ENCODE measurements at regions not wholly inside any gene's neighbourhood (a gene's known extent, or its start where the extent isn't known, plus 50 kb on each side); places are given as distances from the start of the nearest gene placed in this dataset.

- TF ChIP-seq, protein P1, sequence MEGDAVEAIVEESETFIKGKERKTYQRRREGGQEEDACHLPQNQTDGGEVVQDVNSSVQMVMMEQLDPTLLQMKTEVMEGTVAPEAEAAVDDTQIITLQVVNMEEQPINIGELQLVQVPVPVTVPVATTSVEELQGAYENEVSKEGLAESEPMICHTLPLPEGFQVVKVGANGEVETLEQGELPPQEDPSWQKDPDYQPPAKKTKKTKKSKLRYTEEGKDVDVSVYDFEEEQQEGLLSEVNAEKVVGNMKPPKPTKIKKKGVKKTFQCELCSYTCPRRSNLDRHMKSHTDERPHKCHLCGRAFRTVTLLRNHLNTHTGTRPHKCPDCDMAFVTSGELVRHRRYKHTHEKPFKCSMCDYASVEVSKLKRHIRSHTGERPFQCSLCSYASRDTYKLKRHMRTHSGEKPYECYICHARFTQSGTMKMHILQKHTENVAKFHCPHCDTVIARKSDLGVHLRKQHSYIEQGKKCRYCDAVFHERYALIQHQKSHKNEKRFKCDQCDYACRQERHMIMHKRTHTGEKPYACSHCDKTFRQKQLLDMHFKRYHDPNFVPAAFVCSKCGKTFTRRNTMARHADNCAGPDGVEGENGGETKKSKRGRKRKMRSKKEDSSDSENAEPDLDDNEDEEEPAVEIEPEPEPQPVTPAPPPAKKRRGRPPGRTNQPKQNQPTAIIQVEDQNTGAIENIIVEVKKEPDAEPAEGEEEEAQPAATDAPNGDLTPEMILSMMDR (IDR thresholded peaks at IDR 0.05; ENCODE audit: low read depth, low read length, missing control alignments) = no peak
- H3K36me3 ChIP-seq (replicated peaks) = no peaks in the 10 kb centered on the region
- DNase-seq = no peak
- H3K27ac ChIP-seq = no peak overlapping the region
- no peaks in the 10 kb centered on the region for H3K27me3 ChIP-seq (replicated peaks)
- H3K4me3 ChIP-seq (ENCODE audit: low read depth, low read length) = no peak overlapping the region
- in situ Hi-C loops (cut with HindIII; ENCODE audit: low pct_ligation_motif_present, low sequenced_read_pairs) = no loop called here
These were observed 1032.5 kb upstream of the LRRN3 start for GRCh38 chr7:110058401-110058800.

DNA sequence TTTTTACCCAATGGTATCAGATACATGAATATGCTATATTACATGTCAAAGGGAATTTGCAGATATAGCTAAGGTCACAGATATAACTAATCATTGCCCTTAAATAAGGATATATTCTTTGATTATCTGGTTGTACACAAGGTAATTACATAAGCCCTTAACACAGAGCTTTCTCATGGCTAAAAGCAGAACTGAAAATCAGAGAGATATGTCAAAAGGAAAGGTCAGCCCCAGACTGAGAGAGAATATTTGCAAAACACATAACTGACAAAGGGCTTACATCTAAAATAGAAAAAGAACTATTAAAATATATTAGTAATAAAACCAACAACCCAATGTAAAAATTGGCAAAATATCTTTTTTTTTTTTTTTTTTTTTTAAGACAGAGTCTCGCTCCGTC is 1029.5 kb upstream of the LRRN3 start:
- no peaks in the 10 kb centered on the region for H3K27me3 ChIP-seq (replicated peaks)
- TF ChIP-seq, protein P1 (IDR thresholded peaks at IDR 0.05; ENCODE audit: low read depth, low read length, missing control alignments) = no peak
- no peak for DNase-seq
- H3K36me3 ChIP-seq (replicated peaks) = no peaks in the 10 kb centered on the region
- no peak overlapping the region for H3K4me3 ChIP-seq (ENCODE audit: low read depth, low read length)
- in situ Hi-C loops (cut with HindIII; ENCODE audit: low pct_ligation_motif_present, low sequenced_read_pairs) = no loop called here
- H3K27ac ChIP-seq = no peak overlapping the region

- in situ Hi-C loops (cut with HindIII; ENCODE audit: low pct_ligation_motif_present, low sequenced_read_pairs) = no loop called here
- TF ChIP-seq, protein P1 (IDR thresholded peaks at IDR 0.05; ENCODE audit: low read depth, low read length, missing control alignments) = no peak
- Histone ChIP-seq H3K4me3 (ENCODE audit: low read depth, low read length) (no peak overlapping the region), H3K27me3 (replicated peaks) (no peaks in the 10 kb centered on the region), H3K36me3 (replicated peaks) (no peaks in the 10 kb centered on the region), H3K27ac (no peak overlapping the region)
- DNase-seq = no peak
These were observed 1025.8 kb upstream of the LRRN3 start for GRCh38 chr7:110065121-110065520.

DNA sequence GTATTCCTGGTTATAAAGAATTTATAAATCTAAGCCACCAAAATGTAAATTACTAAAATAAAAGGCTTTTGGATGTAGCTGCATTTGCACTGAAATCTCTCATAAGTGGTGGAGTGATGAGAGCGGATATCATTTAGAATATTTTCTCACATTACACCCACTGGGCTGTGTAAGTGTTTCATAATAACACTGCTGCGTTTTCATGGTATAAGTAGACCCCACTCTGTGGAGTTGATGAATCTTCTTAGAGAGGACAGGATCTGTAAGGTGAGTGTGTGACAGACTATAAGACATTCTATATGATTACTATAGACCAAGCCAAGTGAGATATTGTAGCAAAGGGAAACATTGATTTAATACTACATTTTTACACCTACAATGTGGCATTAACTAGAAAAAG is 1024.1 kb upstream of the LRRN3 start:
- in situ Hi-C loops (cut with HindIII; ENCODE audit: low pct_ligation_motif_present, low sequenced_read_pairs) = no loop called here
- no peaks in the 10 kb centered on the region for H3K27me3 ChIP-seq (replicated peaks)
- no peak overlapping the region for H3K4me3 ChIP-seq (ENCODE audit: low read depth, low read length)
- TF ChIP-seq, protein P1 (IDR thresholded peaks at IDR 0.05; ENCODE audit: low read depth, low read length, missing control alignments) = no peak
- DNase-seq = no peak
- H3K36me3 ChIP-seq (replicated peaks) = no peaks in the 10 kb centered on the region
- H3K27ac ChIP-seq = no peak overlapping the region

- no peak overlapping the region for H3K4me3 ChIP-seq (ENCODE audit: low read depth, low read length)
- H3K27me3 ChIP-seq (replicated peaks) = no peaks in the 10 kb centered on the region
- in situ Hi-C loops (cut with HindIII; ENCODE audit: low pct_ligation_motif_present, low sequenced_read_pairs) = no loop called here
- H3K36me3 ChIP-seq (replicated peaks) = no peaks in the 10 kb centered on the region
- TF ChIP-seq, protein P1 (IDR thresholded peaks at IDR 0.05; ENCODE audit: low read depth, low read length, missing control alignments) = no peak
- no peak for DNase-seq
- H3K27ac ChIP-seq = no peak overlapping the region
These were observed 1019.7 kb upstream of the LRRN3 start for GRCh38 chr7:110071192-110071591.

DNA sequence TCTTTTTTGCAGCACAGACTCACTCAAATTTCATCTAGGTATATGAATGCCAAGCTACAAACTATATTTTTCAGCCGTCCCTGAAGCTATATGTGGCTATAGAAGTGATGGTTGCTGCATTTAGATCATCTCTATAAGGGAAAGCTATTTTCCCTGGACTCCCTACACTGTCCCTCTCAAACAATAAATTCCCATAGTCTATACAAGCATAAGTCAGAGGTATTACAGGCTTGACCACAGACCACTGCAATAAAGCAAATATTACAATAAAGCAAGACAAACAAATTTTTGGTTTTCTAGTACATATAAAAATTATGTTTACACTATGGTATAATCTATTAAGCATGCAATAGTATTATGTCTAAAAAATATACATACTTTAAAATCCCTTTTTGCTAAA is 1015.5 kb upstream of the LRRN3 start:
- Histone ChIP-seq H3K27ac (no peak overlapping the region), H3K4me3 (ENCODE audit: low read depth, low read length) (no peak overlapping the region), H3K36me3 (replicated peaks) (no peaks in the 10 kb centered on the region), H3K27me3 (replicated peaks) (no peaks in the 10 kb centered on the region)
- TF ChIP-seq, protein P1 (IDR thresholded peaks at IDR 0.05; ENCODE audit: low read depth, low read length, missing control alignments) = no peak
- in situ Hi-C loops (cut with HindIII; ENCODE audit: low pct_ligation_motif_present, low sequenced_read_pairs) = no loop called here
- no peak for DNase-seq
